NCI-H128 (cell line): ENCODE measurements at regions not wholly inside any gene's neighbourhood (a gene's known extent, or its start where the extent isn't known, plus 50 kb on each side); places are given as distances from the start of the nearest gene placed in this dataset.
"Not testable (repeated sequence)": the region's sequence is repeated elsewhere in the genome, so short reads cannot be mapped to it uniquely, and the experiment has no call there.

Experiments
- DNase-seq: peaks from one replicate; lab custom pipeline; 2025; ENCODE audit not compliant: unreplicated experiment; lab: John Stamatoyannopoulos, UW

- DNase-seq: no peak
Observed at GRCh38 chr9:126166291-126166690, 160.3 kb upstream of the MVB12B start.

DNA sequence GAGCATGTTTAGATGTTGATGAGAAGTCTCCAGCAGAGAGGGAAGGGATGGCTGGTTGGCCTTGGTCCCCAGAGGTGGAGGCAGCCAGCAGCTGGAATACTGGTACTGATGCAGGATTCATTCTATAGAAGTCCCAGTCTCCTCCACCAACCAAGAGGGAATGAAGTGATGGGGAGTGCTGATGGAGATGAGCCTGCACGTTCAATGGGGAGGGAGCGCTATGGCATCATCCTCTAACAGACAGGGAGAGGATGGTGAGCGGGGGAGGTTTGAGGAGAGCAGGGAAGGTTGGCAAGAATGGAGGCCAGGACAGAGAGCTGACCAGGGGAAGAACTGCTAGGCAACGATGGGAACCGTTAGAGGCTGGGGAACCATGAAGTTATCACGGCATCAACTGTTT lies 159.8 kb upstream of the MVB12B start:
- DNase-seq: no peak

- DNase-seq: no peak
Observed at GRCh38 chr9:126169736-126170135, 156.9 kb upstream of the MVB12B start.

DNA sequence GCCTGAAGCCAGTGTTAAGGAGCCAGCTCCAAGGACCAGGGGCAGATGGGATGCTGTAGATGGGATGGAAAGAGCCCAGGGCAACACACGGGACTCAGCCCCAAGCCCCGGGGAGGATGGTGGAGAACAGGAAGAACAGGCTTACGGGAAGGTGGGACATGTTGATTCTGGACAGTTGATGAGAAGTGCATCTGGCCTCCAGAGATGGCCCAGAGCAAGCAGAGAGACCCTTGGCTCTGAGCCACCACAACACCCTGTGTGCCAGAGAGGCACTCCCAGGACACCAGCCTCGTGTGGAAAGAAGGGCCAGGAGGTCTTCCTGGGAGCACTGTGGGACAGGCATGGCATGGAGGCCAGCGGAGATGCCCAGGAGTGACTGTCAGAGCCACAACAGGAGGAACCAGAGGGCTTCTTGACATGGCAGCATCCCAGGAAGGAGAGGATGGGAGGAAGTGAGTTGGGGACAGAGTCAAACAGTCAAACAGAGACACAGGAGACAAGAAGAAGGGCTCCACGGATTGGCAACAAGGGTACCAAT lies 156.3 kb upstream of the MVB12B start:
- DNase-seq: no peak

DNA sequence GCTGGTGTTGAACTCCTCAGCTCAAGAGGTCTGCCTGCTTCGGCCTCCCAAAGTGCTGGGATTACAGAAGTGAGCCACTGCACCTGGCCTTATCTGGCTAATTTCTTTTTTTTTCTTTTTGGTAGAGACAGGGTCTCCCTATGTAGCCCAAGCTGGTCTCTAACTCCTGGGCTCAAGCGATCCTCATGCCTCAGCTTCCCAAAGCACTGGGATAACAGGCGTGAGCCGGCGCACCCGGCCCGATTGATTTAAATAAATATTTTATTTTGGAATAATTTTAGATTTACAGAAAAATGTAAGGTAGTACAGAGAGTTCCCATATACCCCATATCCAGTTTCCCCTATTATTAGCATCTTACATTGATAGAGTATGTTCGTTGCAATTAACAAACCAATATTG lies 155.0 kb upstream of the MVB12B start:
- DNase-seq: no peak

DNA sequence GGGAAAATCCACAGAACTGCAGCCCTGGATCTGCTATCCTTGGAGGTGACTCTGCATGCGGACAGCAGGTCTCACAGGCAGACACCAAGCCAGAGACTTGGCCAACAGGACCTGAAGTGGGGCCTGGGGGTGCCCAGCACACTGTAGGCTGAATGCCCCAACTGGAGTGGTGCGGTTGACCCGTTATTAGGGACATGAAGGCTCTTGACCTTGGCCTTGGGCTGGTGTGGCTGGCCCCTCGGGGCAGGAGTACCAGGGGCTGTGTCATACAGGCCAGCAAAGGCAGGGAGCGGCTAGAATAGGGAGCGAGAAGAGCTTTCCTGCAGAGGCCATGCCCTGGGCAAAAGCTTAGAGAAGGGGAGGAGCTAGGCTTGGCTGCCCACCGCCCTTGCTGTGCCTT lies 153.2 kb upstream of the MVB12B start:
- no peak for DNase-seq

GRCh38 chr9:126173929-126174328 lies 152.7 kb upstream of the MVB12B start:
- no peak for DNase-seq

DNA sequence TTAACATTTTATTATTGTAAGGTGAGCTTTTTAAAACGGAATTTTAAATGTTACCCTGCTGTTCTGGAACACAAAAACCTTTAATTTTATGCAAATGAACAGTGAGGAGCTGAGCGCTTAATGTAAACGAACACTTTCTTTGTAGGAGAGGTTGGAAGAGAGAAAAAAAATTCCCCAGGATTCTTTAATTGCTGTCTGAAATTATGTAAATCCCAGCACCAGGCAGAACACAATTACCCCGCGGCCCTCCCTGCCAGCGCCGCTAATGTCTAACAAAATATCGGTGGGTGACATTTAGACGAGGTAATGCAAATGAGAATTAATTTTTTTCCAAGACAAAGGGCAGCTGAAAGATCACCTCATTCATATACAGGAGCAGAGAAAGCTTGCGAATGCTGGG lies 143.4 kb upstream of the MVB12B start:
- DNase-seq: no peak

GRCh38 chr9:126190994-126191393 lies 135.6 kb upstream of the MVB12B start:
- not testable (repeated sequence) for DNase-seq

DNA sequence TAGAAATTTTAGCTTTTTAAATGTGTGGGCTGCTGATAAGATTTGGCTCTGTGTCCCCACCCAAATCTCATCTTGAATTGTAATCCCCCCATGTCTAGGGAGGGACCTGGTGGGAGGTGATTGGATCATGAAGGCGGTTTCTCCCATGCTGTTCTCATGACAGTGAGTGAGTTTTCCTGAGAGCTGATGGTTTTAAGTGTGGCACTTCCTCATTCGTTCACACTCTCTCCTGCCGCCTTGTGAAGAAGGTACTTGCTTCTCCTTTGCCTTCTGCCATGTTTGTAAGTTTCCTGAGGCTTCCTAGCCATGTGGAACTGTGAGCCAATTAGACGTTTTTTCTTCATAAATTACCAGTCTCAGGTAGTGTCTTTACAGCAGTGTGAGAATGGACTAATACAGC lies 127.8 kb upstream of the MVB12B start:
- DNase-seq: no peak

DNA sequence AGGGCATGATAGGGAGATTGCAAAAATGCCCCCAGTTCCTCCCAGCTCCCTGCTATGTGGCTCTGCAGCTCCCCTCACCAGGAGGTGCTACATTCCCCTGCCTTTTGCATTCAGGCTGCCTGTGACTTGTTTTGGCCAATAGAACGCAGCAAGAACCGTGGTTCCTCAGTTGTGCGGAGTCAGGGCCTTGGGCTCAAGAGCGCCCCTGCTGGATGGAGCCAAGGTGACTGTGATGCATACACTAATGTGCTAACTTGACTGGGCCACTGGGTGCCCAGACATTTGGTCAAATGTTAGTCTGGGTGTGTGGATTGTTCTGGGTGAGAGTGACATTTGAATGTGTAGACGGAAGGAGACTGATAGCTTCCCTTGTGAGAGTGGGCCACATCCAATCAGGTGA lies 123.3 kb upstream of the MVB12B start:
- DNase-seq: no peak

- DNase-seq: no peak
Observed at GRCh38 chr9:126204197-126204596, 122.4 kb upstream of the MVB12B start.

DNA sequence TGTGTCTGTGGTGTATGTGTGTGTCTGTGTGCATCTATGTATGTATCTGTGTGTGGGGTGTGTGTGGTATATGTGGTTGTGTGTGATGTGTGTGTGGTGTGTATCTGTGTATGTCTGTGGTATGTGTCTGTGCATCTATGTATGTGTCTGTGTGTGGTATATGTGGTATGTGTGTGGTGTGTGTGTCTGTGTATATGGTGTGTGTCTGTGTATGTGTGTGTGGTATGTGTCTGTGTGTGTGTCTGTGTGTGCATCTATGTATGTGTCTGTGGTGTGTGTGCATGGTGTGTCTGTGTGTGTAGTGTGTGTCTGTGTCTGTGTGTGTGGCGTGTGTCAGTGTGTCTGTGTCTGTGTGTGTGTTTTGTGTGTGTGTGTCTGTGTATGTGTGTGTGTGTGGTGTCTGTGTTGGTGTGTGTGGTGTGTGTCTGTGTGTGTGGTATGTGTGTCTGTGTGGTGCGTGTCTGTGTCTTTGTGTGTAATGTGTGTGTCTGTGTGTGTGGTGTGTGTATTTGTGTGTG lies 121.9 kb upstream of the MVB12B start:
- no peak for DNase-seq

- DNase-seq: no peak
Observed at GRCh38 chr9:126205265-126205664, 121.4 kb upstream of the MVB12B start.

GRCh38 chr9:126205845-126206498 lies 120.7 kb upstream of the MVB12B start:
- no peak for DNase-seq

DNA sequence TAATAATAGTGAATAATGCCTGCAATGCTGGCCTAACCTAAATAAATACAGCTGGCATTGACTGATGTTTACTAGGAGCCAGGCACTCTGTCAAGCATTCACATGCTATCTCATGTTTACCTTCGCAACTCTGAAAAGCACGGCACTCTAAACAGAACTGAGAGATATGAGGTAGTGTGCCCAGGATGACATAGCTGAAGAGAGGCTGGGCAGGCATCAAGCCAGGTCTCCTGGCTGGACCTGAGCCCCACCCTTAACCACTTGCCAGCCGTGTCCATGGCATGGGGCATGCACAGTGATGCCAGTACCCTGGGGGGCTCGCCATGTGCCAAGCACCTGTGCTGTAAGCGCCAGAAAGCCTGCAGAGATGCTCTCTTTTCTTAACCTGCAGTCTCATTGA lies 119.4 kb upstream of the MVB12B start:
- DNase-seq: no peak

DNA sequence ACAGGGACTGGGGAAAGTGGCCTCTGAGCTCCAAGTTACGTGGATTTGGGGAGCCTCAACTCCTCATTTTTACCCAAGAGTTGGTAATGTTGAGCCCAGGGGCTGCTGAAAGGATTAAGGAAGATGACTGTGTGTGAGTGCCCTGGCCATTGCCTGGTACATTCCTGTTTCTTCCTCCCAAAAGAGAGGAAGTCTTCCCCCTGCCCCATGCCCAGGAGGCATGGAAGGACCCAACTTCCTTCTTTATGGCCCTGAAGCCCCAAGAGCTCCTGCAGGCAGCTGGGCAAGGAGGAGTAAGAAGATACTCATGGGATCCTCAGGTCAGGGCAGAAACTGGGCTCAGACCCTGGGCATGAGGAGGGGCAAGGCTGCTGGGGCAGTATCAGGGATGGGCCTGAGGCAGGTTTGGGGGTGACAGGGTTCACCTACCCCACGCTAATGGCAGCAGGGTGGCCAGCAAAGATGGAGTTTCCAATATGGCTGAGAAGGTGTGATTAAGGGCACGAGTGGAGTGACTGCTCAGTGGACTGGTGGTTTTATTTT lies 118.3 kb upstream of the MVB12B start:
- no peak for DNase-seq

DNA sequence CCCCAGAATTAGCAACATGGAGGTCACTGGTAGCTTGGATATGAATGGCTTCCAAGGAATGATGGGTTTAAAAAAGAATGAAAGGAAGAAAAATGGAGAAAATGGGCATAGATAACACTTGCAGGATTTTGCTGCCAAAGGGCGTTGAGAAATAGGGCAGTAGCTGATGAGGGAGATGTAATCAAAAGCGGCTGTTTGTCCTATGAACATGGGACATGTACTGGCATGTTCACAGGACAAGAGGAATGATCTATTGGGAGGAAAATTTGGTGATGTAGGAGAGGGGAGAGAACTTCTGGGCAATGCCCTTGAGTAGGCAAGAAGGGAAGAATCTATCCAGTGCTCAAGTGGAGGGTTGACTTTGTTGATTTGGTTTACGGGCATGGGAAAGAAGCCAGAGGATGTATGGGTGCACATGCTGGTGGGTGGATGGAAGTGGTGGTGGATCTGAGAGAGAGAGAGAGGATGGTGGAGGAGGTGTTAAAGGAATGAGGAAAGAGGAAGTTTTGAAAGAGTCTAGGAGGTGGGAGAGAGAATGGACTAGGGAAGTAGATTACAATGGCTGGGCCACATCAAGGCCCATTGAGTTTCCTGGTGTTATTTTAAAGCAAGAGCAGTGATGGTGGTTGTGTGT lies 115.1 kb upstream of the MVB12B start:
- no peak for DNase-seq

- DNase-seq: no peak
Observed at GRCh38 chr9:126215486-126215885, 111.1 kb upstream of the MVB12B start.

GRCh38 chr9:126216826-126217225 lies 109.8 kb upstream of the MVB12B start:
- no peak for DNase-seq

GRCh38 chr9:126217250-126217653 lies 109.4 kb upstream of the MVB12B start:
- DNase-seq: no peak

DNA sequence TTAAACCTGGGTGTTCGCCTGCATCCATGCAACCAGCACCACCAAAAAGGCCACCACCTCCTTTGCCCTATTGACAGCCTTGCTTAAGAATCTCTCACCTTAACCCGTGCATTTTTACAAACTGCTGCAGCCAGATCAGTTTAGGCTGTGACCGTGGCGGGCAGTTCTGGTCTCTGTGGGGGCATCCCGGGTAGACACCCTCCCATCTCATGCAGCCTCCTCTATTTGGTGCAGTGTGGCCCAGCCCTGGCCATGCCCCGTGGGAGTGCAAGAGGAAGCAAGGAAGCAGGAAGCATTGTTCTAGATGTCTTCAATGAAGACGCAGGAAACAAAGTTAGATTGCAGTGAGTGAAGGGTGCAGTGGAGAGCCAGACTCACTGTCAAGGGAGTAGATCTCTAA lies 108.8 kb upstream of the MVB12B start:
- no peak for DNase-seq
